ENCODE measurements at regions not wholly inside any gene's neighbourhood (a gene's known extent, or its start where the extent isn't known, plus 50 kb on each side); places are given as distances from the start of the nearest gene placed in this dataset.

DNA sequence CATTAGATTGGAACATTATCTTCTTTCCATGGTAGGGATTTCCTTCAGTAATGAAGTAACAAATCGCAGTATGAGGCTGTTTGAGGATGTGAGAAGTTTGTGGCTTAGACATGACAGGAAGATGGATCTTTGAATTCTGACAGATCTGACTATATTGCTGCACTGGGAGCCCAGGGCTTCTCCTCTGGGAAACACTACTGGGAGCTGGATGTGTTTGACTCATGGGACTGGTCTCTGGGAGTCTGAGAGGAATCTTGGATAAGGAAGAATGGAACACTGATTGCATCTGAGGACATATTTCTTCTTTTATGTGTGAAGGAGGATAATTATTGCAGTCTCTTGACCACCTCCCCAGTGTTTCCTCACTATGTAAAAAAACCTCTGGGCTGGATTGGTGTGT is 77.2 kb upstream of the ST6GAL2 start:
- no TSS peak for BruUV-seq (replicated peaks)
- no peaks in the 10 kb centered on the region for H3K27me3 ChIP-seq (replicated peaks; ENCODE audit: insufficient read depth, low read depth, low read length, poor library complexity)
- no peak overlapping the region for H3K4me3 ChIP-seq (ENCODE audit: low read depth, low read length, poor library complexity, severe bottlenecking)
- no peaks in the 10 kb centered on the region for H3K36me3 ChIP-seq (ENCODE audit: insufficient read depth, low read length, poor library complexity, severe bottlenecking)
- intact Hi-C loops (cut with micrococcal nuclease; ENCODE audit: unreplicated experiment), result no loop called here
- H3K27ac ChIP-seq (ENCODE audit: low read depth, low read length, poor library complexity, severe bottlenecking), result no peak overlapping the region
- H3K4me1 ChIP-seq (ENCODE audit: insufficient read depth, low read length, poor library complexity, severe bottlenecking), result no peaks in the 10 kb centered on the region
- TF ChIP-seq EZH2 (IDR thresholded peaks at IDR 0.05; ENCODE audit: borderline replicate concordance, low read depth, low read length, poor library complexity, severe bottlenecking), result no peak
- TF ChIP-seq, protein P1, sequence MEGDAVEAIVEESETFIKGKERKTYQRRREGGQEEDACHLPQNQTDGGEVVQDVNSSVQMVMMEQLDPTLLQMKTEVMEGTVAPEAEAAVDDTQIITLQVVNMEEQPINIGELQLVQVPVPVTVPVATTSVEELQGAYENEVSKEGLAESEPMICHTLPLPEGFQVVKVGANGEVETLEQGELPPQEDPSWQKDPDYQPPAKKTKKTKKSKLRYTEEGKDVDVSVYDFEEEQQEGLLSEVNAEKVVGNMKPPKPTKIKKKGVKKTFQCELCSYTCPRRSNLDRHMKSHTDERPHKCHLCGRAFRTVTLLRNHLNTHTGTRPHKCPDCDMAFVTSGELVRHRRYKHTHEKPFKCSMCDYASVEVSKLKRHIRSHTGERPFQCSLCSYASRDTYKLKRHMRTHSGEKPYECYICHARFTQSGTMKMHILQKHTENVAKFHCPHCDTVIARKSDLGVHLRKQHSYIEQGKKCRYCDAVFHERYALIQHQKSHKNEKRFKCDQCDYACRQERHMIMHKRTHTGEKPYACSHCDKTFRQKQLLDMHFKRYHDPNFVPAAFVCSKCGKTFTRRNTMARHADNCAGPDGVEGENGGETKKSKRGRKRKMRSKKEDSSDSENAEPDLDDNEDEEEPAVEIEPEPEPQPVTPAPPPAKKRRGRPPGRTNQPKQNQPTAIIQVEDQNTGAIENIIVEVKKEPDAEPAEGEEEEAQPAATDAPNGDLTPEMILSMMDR (conservative IDR thresholded peaks at IDR 0.05; ENCODE audit: low read depth, low read length), result no peak
- no peak for DNase-seq (ENCODE audit: low spot score)
- ChIA-PET POLR2A (ENCODE audit: low non-redundant PET) (no interaction called here), CTCF (no interaction called here)
- H3K9me3 ChIP-seq (ENCODE audit: low read depth, low read length, poor library complexity, severe bottlenecking), result no peaks in the 10 kb centered on the region

DNA sequence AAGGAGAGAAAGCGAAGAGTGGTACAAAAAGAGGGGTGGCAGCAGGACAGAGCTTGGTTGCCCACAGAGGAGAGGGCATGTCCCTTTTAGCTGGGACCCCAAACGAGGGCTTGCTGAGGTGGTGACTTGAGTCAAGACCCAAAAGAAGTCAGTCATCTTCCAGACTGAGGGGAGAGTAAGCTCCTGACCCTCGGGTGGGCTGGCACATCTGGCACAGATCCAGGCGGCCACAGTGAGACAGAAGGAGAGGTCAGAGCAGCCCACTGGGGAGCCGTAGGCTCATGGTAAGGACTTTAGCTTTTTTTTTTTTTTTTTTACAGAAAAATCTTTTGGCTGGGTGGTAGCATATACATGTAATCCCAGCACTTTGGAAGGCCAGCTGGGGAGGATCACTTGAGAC is 77.9 kb upstream of the ST6GAL2 start:
- H3K4me1 ChIP-seq (ENCODE audit: insufficient read depth, low read length, poor library complexity, severe bottlenecking), result no peaks in the 10 kb centered on the region
- H3K27me3 ChIP-seq (replicated peaks; ENCODE audit: insufficient read depth, low read depth, low read length, poor library complexity), result no peaks in the 10 kb centered on the region
- H3K36me3 ChIP-seq (ENCODE audit: insufficient read depth, low read length, poor library complexity, severe bottlenecking), result no peaks in the 10 kb centered on the region
- H3K9me3 ChIP-seq (ENCODE audit: low read depth, low read length, poor library complexity, severe bottlenecking), result no peaks in the 10 kb centered on the region
- intact Hi-C loops (cut with micrococcal nuclease; ENCODE audit: unreplicated experiment), result no loop called here
- no peak for TF ChIP-seq EZH2 (IDR thresholded peaks at IDR 0.05; ENCODE audit: borderline replicate concordance, low read depth, low read length, poor library complexity, severe bottlenecking)
- ChIA-PET CTCF (no interaction called here), POLR2A (ENCODE audit: low non-redundant PET) (no interaction called here)
- no peak overlapping the region for H3K4me3 ChIP-seq (ENCODE audit: low read depth, low read length, poor library complexity, severe bottlenecking)
- H3K27ac ChIP-seq (ENCODE audit: low read depth, low read length, poor library complexity, severe bottlenecking), result no peak overlapping the region
- BruUV-seq (replicated peaks), result no TSS peak
- no peak for DNase-seq (ENCODE audit: low spot score)

DNA sequence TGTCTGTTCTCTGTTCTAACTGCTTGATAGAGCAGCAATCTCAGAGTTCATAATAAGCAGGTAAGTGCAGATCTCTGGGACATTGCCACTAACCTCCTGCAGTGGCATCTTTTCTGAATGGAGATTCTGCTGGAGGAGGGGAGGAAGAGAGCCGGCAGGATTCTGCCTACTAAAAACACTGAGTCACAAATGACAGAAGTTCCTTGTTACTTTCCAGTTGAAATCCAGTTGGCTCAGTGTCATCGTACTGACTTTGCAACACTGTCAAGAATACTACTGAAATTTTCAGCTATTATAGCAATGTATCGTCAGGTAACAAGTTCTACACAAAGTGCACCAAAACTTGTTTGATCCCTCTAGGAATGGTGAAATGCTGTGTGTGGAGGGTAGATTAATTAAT is 79.6 kb upstream of the ST6GAL2 start:
- H3K4me3 ChIP-seq (ENCODE audit: low read depth, low read length, poor library complexity, severe bottlenecking), result no peak overlapping the region
- POLR2A ChIA-PET (ENCODE audit: low non-redundant PET), result no interaction called here
- intact Hi-C loops (cut with micrococcal nuclease; ENCODE audit: unreplicated experiment), result no loop called here
- BruUV-seq (replicated peaks), result no TSS peak
- H3K4me1 ChIP-seq (ENCODE audit: insufficient read depth, low read length, poor library complexity, severe bottlenecking), result no peaks in the 10 kb centered on the region
- H3K27ac ChIP-seq (ENCODE audit: low read depth, low read length, poor library complexity, severe bottlenecking), result no peak overlapping the region
- no peak for TF ChIP-seq EZH2 (IDR thresholded peaks at IDR 0.05; ENCODE audit: borderline replicate concordance, low read depth, low read length, poor library complexity, severe bottlenecking)
- TF ChIP-seq, protein P1 (conservative IDR thresholded peaks at IDR 0.05; ENCODE audit: low read depth, low read length), result no peak
- no peaks in the 10 kb centered on the region for H3K27me3 ChIP-seq (replicated peaks; ENCODE audit: insufficient read depth, low read depth, low read length, poor library complexity)
- DNase-seq (ENCODE audit: low spot score), result no peak
- no peaks in the 10 kb centered on the region for H3K9me3 ChIP-seq (ENCODE audit: low read depth, low read length, poor library complexity, severe bottlenecking)
- H3K36me3 ChIP-seq (ENCODE audit: insufficient read depth, low read length, poor library complexity, severe bottlenecking), result no peaks in the 10 kb centered on the region
- CTCF ChIA-PET, result no interaction called here

DNA sequence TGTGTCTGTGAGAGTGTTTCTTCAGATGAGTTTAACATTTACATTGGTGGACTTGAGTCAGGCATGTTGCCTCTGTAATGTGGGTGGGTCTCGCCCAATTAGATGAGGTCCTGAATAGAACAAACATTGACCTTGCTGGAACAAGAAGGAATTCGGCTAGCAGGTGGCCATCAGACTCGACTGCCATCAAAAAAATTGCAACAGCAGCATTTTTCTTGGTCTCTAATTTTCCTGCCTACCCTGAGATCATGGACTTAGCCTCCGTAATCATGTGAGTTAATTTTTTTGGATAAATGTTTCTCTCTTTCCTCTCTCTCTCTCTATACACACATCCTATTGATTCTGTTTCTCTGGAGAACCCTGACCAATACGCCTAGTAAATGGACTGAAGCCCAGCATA is 83.8 kb upstream of the ST6GAL2 start:
- POLR2A ChIA-PET (ENCODE audit: low non-redundant PET), result no interaction called here
- intact Hi-C loops (cut with micrococcal nuclease; ENCODE audit: unreplicated experiment), result no loop called here
- no TSS peak for BruUV-seq (replicated peaks)
- H3K36me3 ChIP-seq (ENCODE audit: insufficient read depth, low read length, poor library complexity, severe bottlenecking), result no peaks in the 10 kb centered on the region
- H3K4me3 ChIP-seq (ENCODE audit: low read depth, low read length, poor library complexity, severe bottlenecking), result no peak overlapping the region
- H3K27ac ChIP-seq (ENCODE audit: low read depth, low read length, poor library complexity, severe bottlenecking), result no peak overlapping the region
- H3K27me3 ChIP-seq (replicated peaks; ENCODE audit: insufficient read depth, low read depth, low read length, poor library complexity), result no peaks in the 10 kb centered on the region
- TF ChIP-seq, protein P1 (conservative IDR thresholded peaks at IDR 0.05; ENCODE audit: low read depth, low read length), result no peak
- TF ChIP-seq EZH2 (IDR thresholded peaks at IDR 0.05; ENCODE audit: borderline replicate concordance, low read depth, low read length, poor library complexity, severe bottlenecking), result no peak
- H3K4me1 ChIP-seq (ENCODE audit: insufficient read depth, low read length, poor library complexity, severe bottlenecking), result no peaks in the 10 kb centered on the region
- no peaks in the 10 kb centered on the region for H3K9me3 ChIP-seq (ENCODE audit: low read depth, low read length, poor library complexity, severe bottlenecking)
- no peak for DNase-seq (ENCODE audit: low spot score)
- CTCF ChIA-PET, result no interaction called here

Data from A673 (cell line).